Smooth muscle cell (in vitro differentiated cells): ENCODE measurements at regions not wholly inside any gene's neighbourhood (a gene's known extent, or its start where the extent isn't known, plus 50 kb on each side); places are given as distances from the start of the nearest gene placed in this dataset.

ENCODE experiments used
- DNase-seq: peaks from one replicate; lab custom pipeline; 2025; ENCODE audit not compliant: unreplicated experiment; lab: John Stamatoyannopoulos, UW
- H2AFZ ChIP-seq: fragments of 200-600 bp; sonication (generic); 2 replicates; pipeline ENCODE4 v1.6.0; 2016; ENCODE audit warnings: antibody characterized with exemption, low read depth, mild to moderate bottlenecking
- H3F3A ChIP-seq: fragments of 200-600 bp; sonication (generic); 2 replicates; pipeline ENCODE4 v1.6.0; 2017; ENCODE audit warnings: antibody characterized with exemption, low read depth
- H3K27ac ChIP-seq: fragments of 200-600 bp; sonication (generic); 2 replicates; pipeline ENCODE4 v1.5.1; 2016; ENCODE audit warnings: low read depth, mild to moderate bottlenecking
- H3K27me3 ChIP-seq: fragments of 200-600 bp; sonication (generic); 2 replicates; pipeline ENCODE4 v1.6.1; 2016; ENCODE audit warnings: low read depth, mild to moderate bottlenecking
- H3K36me3 ChIP-seq: fragments of 200-600 bp; sonication (generic); 2 replicates; pipeline ENCODE4 v1.5.1; 2016; ENCODE audit warnings: low read depth
- H3K4me1 ChIP-seq: fragments of 200-600 bp; sonication (generic); 2 replicates; pipeline ENCODE4 v1.5.1; 2016; ENCODE audit warnings: low read depth
- H3K4me2 ChIP-seq: fragments of 200-600 bp; sonication (generic); 2 replicates; pipeline ENCODE4 v1.6.0; 2016; ENCODE audit warnings: mild to moderate bottlenecking
- H3K4me3 ChIP-seq: fragments of 200-600 bp; sonication (generic); 2 replicates; pipeline ENCODE4 v1.5.1; 2016; ENCODE audit warnings: mild to moderate bottlenecking
- H3K79me2 ChIP-seq: fragments of 200-600 bp; sonication (generic); 2 replicates; pipeline ENCODE4 v1.6.0; 2016; ENCODE audit warnings: low read depth, mild to moderate bottlenecking
- H3K9ac ChIP-seq: fragments of 200-600 bp; sonication (generic); 2 replicates; pipeline ENCODE4 v1.6.0; 2016; ENCODE audit warnings: low read depth
- H3K9me3 ChIP-seq: fragments of 200-600 bp; sonication (generic); replicated peaks from 2 replicates; pipeline ENCODE4 v1.5.1; 2016; ENCODE audit warnings: low read depth
- H4K20me1 ChIP-seq: fragments of 200-600 bp; sonication (generic); 2 replicates; pipeline ENCODE4 v1.6.0; 2016; ENCODE audit warnings: low read depth
- CTCF ChIP-seq: fragments of 200-600 bp; sonication (generic); IDR thresholded peaks from 2 replicates; pipeline ENCODE4 v1.5.1; 2017; ENCODE audit warnings: borderline replicate concordance, mild to moderate bottlenecking, antibody characterized with exemption; ENCODE audit not compliant: insufficient read depth, poor library complexity, severe bottlenecking
- WGBS: methylation state at CpG from one replicate; pipeline ENCODE4 v1.1.7; 2016; ENCODE audit warnings: low lambda C conversion rate; 5-methylcytosine and 5-hydroxymethylcytosine counted together

GRCh38 chr5:67381236-67381880 lies 184.8 kb upstream of the CD180 start:
- DNase-seq, result no peak
- TF ChIP-seq CTCF, result no peak
- H2AFZ ChIP-seq, result no peak overlapping the region
- no peaks in the 10 kb centered on the region for H4K20me1 ChIP-seq
- no peaks in the 10 kb centered on the region for H3K27me3 ChIP-seq
- H3K79me2 ChIP-seq, result no peaks in the 10 kb centered on the region
- no peak overlapping the region for H3K4me3 ChIP-seq
- no peak overlapping the region for H3K9ac ChIP-seq
- H3K27ac ChIP-seq, result no peak overlapping the region
- no peak overlapping the region for H3K4me2 ChIP-seq
- 51% methylated on average over 2 of the region's 2 CpGs for WGBS
- no peaks in the 10 kb centered on the region for H3K36me3 ChIP-seq
- peaks cover 22% of the 10 kb centered on the region for H3K4me1 ChIP-seq
- no peaks in the 10 kb centered on the region for H3K9me3 ChIP-seq
- H3F3A ChIP-seq, result no peaks in the 10 kb centered on the region

DNA sequence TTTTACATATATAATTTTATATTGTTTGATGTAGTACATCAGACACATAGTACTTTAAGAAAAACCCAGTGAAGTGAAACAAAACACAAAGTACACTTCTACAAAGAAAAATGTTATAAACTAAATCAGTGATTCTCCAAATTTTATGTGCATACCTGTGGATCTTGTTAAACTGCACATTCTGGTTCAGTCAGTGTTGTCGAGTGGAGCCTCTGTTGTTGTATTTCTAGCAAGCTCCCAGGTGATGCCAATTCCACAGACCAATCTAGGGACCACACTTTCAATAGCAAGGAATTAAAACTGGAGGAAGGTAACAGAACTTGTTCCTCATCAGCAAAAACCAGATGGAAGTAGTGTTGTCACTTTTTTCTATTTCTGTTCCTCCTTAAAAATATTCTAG lies 183.8 kb upstream of the CD180 start:
- Histone ChIP-seq H3F3A (no peaks in the 10 kb centered on the region), H3K4me2 (no peak overlapping the region), H3K4me1 (peaks cover 22% of the 10 kb centered on the region), H3K27me3 (no peaks in the 10 kb centered on the region), H3K9me3 (no peaks in the 10 kb centered on the region), H3K9ac (no peak overlapping the region), H3K4me3 (no peak overlapping the region), H3K27ac (no peak overlapping the region), H3K79me2 (no peaks in the 10 kb centered on the region), H4K20me1 (no peaks in the 10 kb centered on the region), H2AFZ (no peak overlapping the region), H3K36me3 (no peaks in the 10 kb centered on the region)
- DNase-seq, result no peak
- WGBS, result 80% methylated on average over 1 of the region's 1 CpG
- TF ChIP-seq CTCF, result no peak

GRCh38 chr5:67379753-67380152 lies 183.2 kb upstream of the CD180 start:
- no peaks in the 10 kb centered on the region for H4K20me1 ChIP-seq
- H3K79me2 ChIP-seq, result no peaks in the 10 kb centered on the region
- H2AFZ ChIP-seq, result no peak overlapping the region
- no peaks in the 10 kb centered on the region for H3K36me3 ChIP-seq
- H3F3A ChIP-seq, result no peaks in the 10 kb centered on the region
- no peaks in the 10 kb centered on the region for H3K9me3 ChIP-seq
- no peak for DNase-seq
- H3K27me3 ChIP-seq, result no peaks in the 10 kb centered on the region
- 97% methylated on average over 2 of the region's 2 CpGs for WGBS
- H3K9ac ChIP-seq, result no peak overlapping the region
- peaks cover 22% of the 10 kb centered on the region for H3K4me1 ChIP-seq
- TF ChIP-seq CTCF, result no peak
- no peak overlapping the region for H3K4me3 ChIP-seq
- H3K4me2 ChIP-seq, result no peak overlapping the region
- no peak overlapping the region for H3K27ac ChIP-seq

DNA sequence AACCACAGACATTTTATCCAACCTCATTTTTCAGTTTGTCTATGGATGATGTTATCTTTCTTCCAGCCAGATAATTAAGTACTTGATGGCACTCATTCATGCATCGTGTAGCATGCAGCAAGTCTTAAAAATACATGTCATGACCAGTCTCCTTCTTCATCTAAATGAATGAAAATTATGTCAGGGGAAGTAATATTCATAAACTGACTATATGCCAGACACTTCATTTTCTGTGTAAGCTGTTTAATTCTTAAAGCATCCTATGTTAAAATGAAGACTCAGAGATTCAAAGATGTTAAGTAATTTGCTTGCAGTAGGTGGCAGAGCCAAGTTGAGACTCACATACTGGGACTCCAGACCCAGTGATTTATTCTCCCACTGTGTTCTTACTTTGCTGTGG lies 181.7 kb upstream of the CD180 start:
- no peaks in the 10 kb centered on the region for H3K79me2 ChIP-seq
- H4K20me1 ChIP-seq, result no peaks in the 10 kb centered on the region
- no peak overlapping the region for H3K4me2 ChIP-seq
- H3K9ac ChIP-seq, result no peak overlapping the region
- H2AFZ ChIP-seq, result no peak overlapping the region
- H3F3A ChIP-seq, result no peaks in the 10 kb centered on the region
- no peak overlapping the region for H3K4me3 ChIP-seq
- H3K4me1 ChIP-seq, result peaks cover 22% of the 10 kb centered on the region
- TF ChIP-seq CTCF, result no peak
- 46% methylated on average over 1 of the region's 1 CpG for WGBS
- H3K9me3 ChIP-seq, result no peaks in the 10 kb centered on the region
- DNase-seq, result no peak
- no peaks in the 10 kb centered on the region for H3K36me3 ChIP-seq
- no peak overlapping the region for H3K27ac ChIP-seq
- H3K27me3 ChIP-seq, result no peaks in the 10 kb centered on the region
